GM21786 (cell line): ENCODE measurements at regions not wholly inside any gene's neighbourhood (a gene's known extent, or its start where the extent isn't known, plus 50 kb on each side); places are given as distances from the start of the nearest gene placed in this dataset.
"Not testable (repeated sequence)": the region's sequence is repeated elsewhere in the genome, so short reads cannot be mapped to it uniquely, and the experiment has no call there.

Source experiments
- ATAC-seq: cut with Tn5 transposase; IDR thresholded peaks from one replicate; pipeline ENCODE4 v1.9.1; 2021; ENCODE audit not compliant: unreplicated experiment

DNA sequence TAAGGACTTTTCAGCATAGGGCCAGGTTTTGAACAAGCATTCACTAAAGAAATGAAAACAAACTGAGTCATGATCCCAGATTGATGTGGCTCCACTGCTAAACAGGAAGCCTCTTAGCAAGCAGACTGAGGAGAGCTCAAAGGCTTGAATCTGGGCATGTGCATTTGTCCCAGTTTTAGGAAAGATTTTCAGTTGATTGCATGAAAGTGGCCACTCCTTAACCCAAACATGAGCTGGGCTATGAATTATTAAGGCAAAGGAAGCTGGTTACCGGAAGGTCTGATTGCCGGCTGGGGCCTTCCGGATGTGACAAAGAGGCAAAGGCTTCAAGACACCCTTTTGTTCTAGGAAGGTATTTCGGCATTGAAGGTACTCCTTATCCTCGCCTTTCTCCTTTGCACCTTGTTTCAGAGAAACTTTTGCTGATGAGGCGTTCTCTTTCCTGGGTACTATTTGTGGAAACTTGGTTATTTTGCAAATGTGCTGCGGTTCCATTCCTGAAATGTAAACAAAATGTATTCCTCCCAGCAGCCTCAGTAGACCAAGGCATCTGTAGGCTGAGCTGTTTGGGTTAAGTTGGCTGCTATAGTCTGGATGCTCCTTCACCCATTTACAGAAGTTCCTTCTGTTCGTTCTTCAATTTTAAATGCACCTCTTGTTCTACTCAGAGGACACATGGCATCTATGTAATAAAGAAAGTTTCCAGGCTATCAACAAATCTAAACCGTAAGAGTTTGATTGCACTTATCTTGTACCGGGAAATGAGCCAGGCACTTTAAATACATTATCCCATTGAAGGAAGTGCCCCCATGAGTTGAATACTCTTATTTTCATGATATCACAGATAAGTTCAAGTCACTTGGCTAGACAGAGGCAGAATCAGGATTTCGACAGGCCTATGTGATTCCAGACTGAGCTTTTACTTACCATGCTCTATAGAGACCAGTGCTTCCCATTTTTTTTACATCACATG is 115.6 kb upstream of the METAP2 start:
- ATAC-seq, result no peak

DNA sequence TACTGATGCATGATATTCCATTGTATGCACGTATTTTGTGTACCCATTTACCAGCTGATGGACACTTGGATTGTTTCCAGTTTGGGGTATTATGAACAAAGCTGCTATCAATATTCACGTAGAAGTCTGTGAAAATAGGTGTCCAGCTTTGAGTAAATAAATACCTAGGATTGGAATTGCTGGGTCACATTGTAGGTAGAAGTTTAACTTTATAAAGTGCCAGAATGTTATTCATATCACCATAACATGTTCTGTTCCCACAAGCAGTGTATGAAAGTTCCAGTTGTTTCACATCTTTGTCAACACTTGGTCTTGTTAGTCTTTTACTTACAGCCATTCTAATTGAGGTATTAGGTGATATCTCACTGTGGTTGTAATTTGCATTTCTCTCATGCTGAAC is 108.0 kb upstream of the METAP2 start:
- ATAC-seq, result no peak

DNA sequence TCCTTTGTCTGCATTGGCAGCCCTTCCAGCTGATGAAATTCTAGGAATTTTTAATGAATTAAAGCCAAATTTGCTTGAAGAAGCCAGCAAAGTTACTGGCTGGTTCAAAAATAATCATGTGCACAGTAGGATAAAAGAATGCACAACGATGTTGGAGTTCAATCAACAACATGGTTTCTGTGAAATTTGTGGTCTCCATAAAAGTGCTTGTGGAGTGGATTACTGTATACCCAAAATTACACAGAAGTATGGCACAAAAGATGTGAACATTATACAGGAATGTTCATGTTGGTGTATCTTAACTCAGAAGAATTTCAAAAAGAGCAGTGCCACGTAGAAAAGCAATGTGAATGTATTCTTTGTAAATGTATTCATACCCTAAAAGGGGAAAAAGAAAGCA is 105.0 kb upstream of the METAP2 start:
- ATAC-seq, result no peak

DNA sequence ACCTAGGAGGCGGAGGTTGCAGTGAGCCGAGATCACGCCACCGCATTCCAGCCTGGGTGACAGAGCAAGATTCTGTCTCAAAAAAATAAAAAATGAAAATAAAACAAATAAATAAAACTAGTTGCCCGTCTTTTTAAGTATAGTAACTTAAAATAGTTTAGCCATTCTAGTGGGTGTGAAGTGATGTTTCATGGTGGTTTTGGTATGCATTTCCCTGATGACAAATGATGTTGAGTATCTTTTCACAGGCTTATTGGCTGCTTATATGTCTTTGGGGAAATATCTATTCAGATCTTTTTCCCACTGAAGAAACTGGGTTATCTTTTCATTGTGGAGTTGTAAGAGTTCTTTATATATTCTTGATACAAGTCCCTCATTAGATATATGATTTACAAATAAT is 102.4 kb upstream of the METAP2 start:
- no peak for ATAC-seq

DNA sequence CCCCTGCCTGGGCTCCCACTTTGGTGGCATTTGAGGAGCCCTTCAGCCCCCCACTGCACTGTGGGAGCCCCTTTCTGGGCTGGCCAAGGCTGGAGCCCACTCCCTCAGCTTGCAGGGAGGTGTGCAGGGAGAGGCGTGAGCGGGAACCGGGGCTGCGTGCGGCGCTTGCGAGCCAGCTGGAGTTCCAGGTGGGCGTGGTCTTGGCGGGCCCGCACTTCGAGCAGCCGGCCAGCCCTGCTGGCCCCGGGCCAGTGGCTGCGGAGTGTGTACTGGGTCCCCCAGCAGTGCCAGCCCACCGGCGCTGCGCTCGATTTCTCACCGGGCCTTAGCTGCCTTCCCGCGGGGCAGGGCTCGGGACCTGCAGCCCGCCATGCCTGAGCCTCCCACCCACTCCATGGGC is 94.5 kb upstream of the METAP2 start:
- not testable (repeated sequence) for ATAC-seq

DNA sequence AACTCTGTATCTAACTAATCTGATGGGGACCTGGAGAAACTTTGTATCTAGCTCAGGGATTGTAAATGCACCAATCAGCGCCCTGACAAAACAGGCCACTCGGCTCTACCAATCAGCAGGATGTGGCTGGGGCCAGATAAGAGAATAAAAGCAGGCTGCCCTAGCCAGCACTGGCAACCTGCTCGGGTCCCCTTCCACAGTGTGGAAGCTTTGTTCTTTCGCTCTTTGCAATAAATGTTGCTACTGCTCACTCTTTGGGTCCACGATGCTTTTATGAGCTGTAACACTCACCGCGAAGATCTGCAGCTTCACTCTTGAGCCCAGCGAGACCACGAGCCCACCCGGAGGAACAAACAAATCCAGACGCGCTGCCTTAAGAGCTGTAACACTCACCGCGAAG is 93.6 kb upstream of the METAP2 start:
- not testable (repeated sequence) for ATAC-seq

DNA sequence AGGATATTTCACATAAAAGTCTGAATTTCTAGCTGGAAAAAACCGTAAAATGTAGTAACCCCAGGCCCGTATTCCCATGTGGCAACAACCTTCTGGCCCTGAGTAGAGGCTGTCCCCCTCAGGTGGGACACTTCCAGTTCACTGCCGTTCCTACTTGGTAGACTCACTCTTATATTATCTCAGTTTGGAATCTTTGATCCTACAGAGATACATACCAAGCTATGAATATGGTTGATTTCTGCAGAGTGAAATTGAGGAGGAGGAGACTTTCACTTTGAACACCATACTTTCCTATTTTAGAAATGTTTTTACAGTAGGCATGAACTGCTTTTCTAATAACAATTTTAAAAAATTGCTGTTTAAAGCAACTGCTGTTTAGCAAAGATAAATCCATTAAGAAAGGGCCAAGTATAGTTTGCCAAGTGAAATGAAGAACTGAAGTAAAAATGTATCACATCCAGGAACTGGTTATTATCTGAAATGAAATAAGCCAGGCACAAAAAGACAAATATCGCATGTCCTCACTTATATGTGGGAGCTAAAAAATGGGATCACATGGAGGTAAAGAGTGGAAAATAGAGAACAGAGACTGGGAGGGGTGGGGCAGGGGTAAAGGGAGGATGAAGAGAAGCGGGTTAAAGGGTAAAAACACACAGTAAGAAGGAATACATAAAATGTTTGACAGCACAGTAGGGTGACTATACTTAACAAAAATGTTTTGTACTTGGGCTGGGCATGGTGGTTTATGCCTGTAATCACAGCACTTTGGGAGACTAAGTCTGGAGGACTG is 92.8 kb upstream of the METAP2 start:
- no peak for ATAC-seq

DNA sequence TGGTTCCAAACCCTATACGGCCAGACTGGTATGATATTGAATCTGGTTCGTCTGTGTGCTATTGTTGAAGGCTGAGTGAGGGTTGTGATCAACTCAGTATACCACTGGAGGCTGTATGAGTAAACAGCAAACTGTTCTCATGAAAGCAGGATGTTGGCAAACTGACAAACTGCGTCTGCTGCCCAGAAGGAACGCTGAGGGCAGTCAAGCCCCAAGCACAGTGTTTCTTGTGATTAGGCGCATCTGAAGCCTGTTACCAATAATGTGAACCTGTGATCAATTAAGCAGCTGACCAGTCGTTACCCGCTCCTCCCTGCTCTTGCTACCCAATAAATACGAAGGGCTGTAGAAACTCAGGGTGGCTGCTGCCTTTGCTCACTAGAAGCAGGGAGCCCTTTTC is 90.0 kb upstream of the METAP2 start:
- not testable (repeated sequence) for ATAC-seq

DNA sequence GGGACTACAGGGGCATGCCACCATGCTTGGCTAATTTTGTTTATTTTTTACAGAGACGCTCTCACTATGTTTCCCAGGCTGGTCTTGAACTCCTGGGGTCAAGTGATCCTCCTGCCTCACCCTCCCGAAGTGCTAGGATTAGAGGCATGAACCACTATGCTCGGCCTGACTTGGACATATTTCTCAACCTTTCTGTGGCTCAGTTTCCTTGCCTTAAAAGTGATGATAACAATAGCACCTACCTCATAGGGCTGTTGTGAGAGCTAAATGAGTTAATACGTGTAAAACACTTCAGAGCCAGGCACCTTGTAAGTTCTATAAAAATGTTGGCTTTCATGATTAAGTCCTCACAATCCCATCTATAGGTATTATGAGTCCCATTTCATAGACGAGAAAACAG is 89.2 kb upstream of the METAP2 start:
- no peak for ATAC-seq

DNA sequence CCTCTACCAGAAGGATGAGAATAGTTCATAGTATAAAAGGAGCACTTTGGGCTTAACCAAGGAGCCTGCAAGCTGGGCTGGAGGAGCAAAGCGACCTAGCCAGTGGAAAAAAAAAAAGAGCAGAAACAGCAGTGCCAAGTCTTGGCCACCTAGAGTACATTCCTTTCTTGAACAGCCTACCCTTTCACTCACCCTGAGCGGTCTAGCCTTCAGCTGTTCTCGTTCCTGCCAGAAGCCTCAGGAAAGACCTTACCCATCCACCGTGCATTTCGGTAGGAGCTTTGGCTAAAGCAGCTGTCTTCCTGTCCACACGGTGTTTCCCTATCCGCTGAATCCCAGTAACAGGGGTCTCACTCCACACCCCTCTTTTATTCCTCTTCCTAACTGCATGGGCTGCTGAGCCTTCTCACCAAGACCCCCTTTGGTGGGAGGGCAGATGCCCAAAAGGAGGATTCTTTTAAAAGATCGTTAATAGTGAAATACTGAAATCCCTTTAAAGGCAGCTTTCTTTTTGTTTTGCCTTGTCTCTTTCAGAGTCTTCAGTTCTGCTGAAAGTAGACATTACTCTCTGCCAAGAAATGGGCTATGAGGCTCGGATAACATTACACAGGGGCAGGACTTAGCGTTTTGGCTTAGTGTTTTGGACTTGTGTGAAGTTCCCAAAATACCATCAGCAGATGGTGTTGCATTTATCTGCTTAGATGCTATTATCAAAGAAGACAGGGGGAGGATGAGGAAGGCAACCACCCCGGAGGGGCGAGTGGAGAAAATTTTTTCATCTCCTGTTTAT is 88.5 kb upstream of the METAP2 start:
- no peak for ATAC-seq

DNA sequence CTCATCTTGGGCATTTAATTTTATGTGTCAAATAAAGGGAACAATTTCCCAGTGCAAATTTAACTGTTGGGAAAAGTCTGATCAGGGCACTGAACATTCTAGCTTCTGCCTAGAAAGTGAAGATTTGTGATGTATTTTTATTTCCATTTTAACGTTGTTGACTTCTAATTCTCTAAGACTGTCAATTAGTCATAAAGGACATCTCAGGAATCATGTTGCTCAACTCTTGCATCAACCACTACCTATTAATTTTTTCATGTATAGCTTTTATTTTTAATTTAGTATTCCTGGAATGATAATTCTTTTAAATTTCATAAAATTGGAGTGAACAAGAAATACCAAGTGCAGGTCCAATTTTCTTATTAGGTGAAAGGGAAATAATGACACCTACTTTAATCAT is 87.9 kb upstream of the METAP2 start:
- ATAC-seq, result no peak

DNA sequence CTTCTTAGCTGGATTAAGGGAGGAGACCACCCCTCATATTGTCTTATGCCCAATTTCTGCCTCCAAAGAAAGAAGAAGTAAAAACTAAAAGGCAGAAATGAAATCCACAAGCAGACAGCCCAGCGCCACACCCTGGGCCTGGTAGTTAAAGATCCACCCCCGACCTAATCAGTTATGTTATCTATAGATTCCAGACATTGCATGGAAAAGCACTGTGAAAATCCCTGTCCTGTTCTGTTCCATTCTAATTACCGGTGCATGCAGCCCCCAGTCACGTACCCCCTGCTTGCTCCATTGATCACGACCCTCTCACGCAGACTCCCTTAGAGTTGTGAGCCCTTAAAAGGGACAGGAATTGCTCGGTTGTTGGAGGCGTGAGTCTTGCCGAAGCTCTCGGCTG is 85.7 kb upstream of the METAP2 start:
- not testable (repeated sequence) for ATAC-seq

DNA sequence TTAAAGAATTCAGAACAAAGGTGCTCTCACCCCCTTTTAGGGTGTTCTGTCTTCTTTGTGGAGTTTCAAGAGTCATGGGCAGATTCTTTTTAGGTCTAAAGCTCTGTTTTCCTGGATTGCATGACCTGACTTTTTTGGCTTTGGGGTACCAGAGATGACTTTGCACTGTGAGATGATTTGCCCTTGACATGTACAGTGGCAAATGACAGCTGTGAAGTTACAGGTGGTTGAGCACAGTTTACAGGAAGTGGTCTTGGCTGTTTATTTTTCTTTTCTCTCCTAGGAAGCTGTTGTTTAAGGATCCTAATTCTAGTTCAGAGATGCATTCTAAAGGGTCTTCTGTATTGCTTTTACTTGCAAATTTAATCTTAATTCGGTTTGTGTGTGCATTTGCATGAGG is 83.8 kb upstream of the METAP2 start:
- peak; percentile 65 for ATAC-seq

DNA sequence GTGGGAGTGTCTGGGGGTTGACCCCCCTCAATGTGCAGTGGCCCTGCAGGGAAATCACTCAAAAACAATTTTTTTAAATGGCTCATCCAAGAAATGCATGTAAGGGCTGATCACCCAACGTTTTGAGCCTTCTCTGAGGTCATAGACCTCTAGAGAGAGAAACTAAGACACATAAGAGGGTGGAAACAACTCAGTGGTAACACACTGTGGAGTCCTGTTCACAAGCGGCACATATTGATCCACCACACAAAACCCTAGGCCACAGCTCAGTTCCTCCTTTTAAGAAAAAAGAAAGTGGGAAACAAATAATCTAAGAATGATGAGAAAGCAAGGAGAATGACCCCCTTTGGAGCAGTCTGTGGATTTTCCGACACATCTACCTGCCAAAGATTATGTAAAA is 83.0 kb upstream of the METAP2 start:
- ATAC-seq, result peak; percentile 50

DNA sequence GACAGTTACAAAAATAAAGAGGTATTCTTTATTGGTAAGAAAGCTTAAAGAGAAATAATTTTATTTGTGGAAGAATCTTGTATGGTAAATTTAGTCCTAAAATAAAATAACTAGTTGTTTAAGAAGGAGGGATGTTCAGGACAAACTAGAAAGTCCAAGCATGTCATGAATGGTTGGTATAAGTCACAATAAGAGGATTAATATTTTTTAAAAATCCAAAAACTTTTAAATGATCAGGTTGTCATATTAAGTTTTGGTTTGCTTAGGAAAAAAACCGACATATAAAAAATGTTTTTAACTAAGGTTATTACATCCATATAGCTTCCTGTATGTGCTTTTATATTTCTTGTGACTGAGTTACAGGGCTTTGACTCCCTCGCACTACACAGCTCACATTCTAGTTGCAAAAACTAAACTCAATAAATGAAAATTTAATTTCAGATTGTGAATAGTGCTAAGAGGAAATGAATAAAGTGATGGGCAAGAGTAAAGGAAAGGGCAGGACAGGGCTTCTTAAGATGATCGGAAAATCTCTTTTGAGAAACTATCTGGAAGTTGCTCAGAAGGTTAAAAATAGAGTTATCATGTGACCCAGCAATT is 80.7 kb upstream of the METAP2 start:
- ATAC-seq, result no peak

DNA sequence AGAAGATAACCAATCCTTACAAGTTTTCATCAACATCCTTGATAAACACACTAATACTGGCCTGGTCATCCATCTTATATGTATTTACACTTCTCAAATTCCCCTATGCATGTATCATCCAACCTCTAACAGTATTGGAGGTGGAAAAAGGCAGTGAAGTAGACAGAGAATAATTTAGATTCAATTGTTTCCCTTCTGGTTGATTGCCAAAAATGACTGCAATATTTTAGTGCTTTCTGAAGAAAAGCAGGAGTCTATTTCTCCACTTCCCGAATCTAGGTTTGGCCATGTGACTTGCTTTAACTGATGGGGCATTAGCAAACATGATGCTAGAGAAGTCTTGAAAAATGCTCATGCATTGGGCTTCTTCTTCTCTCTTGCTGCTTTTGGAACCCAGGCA is 78.3 kb upstream of the METAP2 start:
- no peak for ATAC-seq

DNA sequence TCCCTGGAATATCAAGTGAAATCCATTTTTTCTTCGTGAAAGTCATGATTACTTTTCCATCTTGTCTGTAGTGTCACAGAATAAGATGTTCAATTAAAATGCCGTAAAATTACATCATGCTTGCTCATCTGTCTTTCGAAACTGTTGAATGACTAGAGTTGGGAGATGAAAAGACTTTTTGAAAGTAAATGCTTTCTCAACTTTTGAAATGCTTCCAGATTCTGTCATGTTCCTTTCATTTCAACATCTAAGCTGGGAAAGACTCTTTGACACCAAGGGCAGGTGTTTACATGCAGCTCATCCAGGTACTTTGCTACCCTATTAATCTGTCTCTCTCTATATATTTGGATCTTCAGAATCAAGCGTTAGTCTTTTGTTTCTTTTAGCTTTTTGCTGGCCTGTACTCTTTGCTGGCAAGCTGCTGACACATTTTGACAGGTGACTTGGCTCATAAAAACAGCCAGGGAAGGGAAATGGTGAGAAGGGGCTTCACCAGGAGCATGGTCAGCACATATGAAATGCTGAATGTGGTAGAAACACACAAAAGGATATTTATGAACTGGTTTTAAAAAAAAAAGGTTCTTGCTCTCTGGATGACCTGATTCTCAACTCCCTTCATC is 77.0 kb upstream of the METAP2 start:
- no peak for ATAC-seq

DNA sequence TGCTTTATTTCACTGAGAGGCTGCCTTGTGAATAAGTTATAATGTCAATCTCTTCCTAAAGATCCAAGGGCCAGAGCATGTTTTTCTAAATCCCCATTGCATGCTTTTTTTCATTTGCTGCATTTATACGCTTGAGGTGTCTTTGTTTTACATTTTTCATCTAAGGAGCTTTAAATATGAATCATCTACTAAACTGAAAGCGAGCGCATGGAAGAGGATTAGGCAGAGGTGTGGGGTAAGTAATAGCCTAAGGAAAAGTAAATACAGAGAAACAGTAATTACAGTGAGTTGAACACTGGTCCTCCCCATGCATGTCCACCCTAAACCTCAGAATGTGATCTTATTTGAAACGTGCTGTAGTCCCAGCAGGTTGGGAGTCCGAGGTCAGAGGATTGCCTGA is 76.4 kb upstream of the METAP2 start:
- ATAC-seq, result no peak

DNA sequence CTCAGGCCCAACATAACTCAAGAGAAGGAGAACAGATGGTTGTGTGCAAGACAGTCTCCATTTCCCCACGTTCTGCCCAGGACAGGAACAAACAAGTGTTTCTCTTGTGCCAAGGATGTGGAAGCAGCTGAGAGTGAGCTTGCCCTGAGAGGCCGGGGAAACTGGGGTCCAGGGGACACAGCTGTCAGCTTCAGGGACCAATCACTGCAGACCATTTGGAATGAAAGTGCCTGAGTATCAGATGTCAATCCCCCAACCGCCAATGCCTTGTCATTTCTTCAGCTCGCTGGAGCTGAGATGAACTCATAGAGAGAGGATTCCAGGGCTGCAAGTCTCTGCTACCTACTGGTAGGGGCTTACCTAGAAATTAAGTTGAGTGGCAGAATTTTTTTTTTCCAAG is 71.9 kb upstream of the METAP2 start:
- no peak for ATAC-seq

DNA sequence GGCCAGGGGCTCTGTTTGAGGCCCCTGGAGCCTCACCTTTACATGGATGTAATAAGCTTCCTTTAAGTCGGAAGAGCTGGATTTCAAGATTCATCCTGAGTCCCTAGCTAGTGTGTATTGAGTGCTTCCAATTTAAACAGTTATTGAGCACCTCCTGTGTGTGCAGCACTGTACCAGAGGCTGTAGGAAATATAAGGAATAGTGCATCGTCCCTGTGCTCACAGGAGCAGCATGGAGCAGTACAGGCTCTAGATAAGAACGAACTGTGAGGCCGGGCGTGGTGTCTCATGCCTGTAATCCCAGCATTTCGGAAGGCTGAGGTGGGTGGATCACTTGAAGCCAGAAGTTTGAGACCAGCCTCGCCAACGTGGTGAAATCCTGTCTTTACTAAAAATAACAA is 65.8 kb upstream of the METAP2 start:
- no peak for ATAC-seq

DNA sequence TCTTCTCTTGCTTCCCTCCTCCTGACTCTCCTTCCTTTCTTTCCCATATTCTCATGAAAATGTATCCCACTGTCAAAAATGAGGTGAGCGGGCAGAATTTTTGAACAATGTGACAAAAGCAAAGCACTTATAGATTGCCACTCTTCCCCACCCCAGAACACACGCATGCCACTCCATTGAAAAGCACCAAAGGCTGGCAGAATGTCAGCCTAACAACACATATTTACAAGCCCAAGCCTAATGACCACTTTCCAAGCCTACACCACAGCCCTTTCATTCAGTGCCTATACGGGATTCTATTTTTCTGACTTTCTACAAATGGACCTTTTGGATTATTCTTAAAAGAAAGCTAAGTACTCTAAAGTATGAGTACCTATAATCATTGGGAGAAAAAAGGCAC is 62.9 kb upstream of the METAP2 start:
- ATAC-seq, result no peak
